ENCODE measurements at regions not wholly inside any gene's neighbourhood (a gene's known extent, or its start where the extent isn't known, plus 50 kb on each side); places are given as distances from the start of the nearest gene placed in this dataset.
"Not testable (repeated sequence)": the region's sequence is repeated elsewhere in the genome, so short reads cannot be mapped to it uniquely, and the experiment has no call there.

GRCh38 chr20:26091921-26092320, 395.3 kb upstream of the ZNF337 start:
- not testable (repeated sequence) for DNase-seq

- not testable (repeated sequence) for DNase-seq
Measured at GRCh38 chr20:26086195-26086594, 389.5 kb upstream of the ZNF337 start.

GRCh38 chr20:26073972-26074371, 377.3 kb upstream of the ZNF337 start:
- DNase-seq = not testable (repeated sequence)

- DNase-seq = not testable (repeated sequence)
Measured at GRCh38 chr20:26059324-26059723, 362.7 kb upstream of the ZNF337 start.

GRCh38 chr20:26058446-26058845, 361.8 kb upstream of the ZNF337 start:
- DNase-seq = not testable (repeated sequence)

GRCh38 chr20:26057135-26057752, 360.6 kb upstream of the ZNF337 start:
- not testable (repeated sequence) for DNase-seq

GRCh38 chr20:26025792-26026191, 329.1 kb upstream of the ZNF337 start:
- not testable (repeated sequence) for DNase-seq

- DNase-seq = not testable (repeated sequence)
Measured at GRCh38 chr20:26010942-26011276, 314.3 kb upstream of the ZNF337 start.

- DNase-seq = peak in 1 of 2 experiments; percentile 19
Measured at GRCh38 chr20:26010224-26010941, 313.7 kb upstream of the ZNF337 start.

GRCh38 chr20:26009402-26010223, 313.0 kb upstream of the ZNF337 start:
- DNase-seq = peak; percentile 82 to 93

GRCh38 chr20:26008026-26008425, 311.4 kb upstream of the ZNF337 start:
- not testable (repeated sequence) for DNase-seq

- DNase-seq = not testable (repeated sequence)
Measured at GRCh38 chr20:26006164-26006563, 309.5 kb upstream of the ZNF337 start.

GRCh38 chr20:26003959-26004358, 307.3 kb upstream of the ZNF337 start:
- DNase-seq = not testable (repeated sequence)

GRCh38 chr20:25997367-25998038, 300.9 kb upstream of the ZNF337 start:
- DNase-seq = not testable (repeated sequence)

GRCh38 chr20:25992146-25992545, 295.5 kb upstream of the ZNF337 start:
- no peak for DNase-seq

- DNase-seq = no peak
Measured at GRCh38 chr20:25991756-25992130, 295.1 kb upstream of the ZNF337 start.

GRCh38 chr20:25991051-25991755, 294.6 kb upstream of the ZNF337 start:
- no peak for DNase-seq

GRCh38 chr20:25989686-25990085, 293.0 kb upstream of the ZNF337 start:
- not testable (repeated sequence) for DNase-seq

GRCh38 chr20:25989196-25989595, 292.5 kb upstream of the ZNF337 start:
- no peak for DNase-seq

GRCh38 chr20:25987928-25988560, 291.4 kb upstream of the ZNF337 start:
- DNase-seq = not testable (repeated sequence)

- peak; percentile 31 to 65 for DNase-seq
Measured at GRCh38 chr20:25987073-25987927, 290.6 kb upstream of the ZNF337 start.
